Astrocyte of the spinal cord (primary cell): ENCODE measurements at regions not wholly inside any gene's neighbourhood (a gene's known extent, or its start where the extent isn't known, plus 50 kb on each side); places are given as distances from the start of the nearest gene placed in this dataset.

Experiments
- DNase-seq: peaks from one replicate; pipeline ENCODE4 v3.0.0; 2011; ENCODE audit warnings: low read depth, low spot score
- H3K4me3 ChIP-seq: 2 replicates; pipeline ENCODE4 v1.5.1; 2011; ENCODE audit warnings: low read depth, mild to moderate bottlenecking, low read length, moderate library complexity
- CTCF ChIP-seq: IDR thresholded peaks from 2 replicates; pipeline ENCODE4 v1.5.1; 2012; ENCODE audit warnings: low read depth, mild to moderate bottlenecking, low read length, inconsistent platforms
- in situ Hi-C: cut with HindIII; loops from 2 replicates; pipeline ENCODE4 v1.10.0; 2017; ENCODE audit warnings: low sequenced_read_pairs

GRCh38 chr1:56139836-56140235 is 439.5 kb downstream of the PLPP3 start:
- DNase-seq: peak; percentile 70
- in situ Hi-C loops: no loop called here
- H3K4me3 ChIP-seq: no peak overlapping the region
- no peak for TF ChIP-seq CTCF

GRCh38 chr1:56137521-56138505 is 441.6 kb downstream of the PLPP3 start:
- peak; percentile 68 for DNase-seq
- TF ChIP-seq CTCF: no peak
- no peak overlapping the region for H3K4me3 ChIP-seq
- in situ Hi-C loops: no loop called here

- H3K4me3 ChIP-seq: no peak overlapping the region
- no peak for DNase-seq
- in situ Hi-C loops: no loop called here
- no peak for TF ChIP-seq CTCF
Observed at GRCh38 chr1:56137090-56137489, 442.3 kb downstream of the PLPP3 start.

GRCh38 chr1:56135864-56136147 is 443.6 kb downstream of the PLPP3 start:
- H3K4me3 ChIP-seq: no peak overlapping the region
- no peak for DNase-seq
- in situ Hi-C loops: no loop called here
- no peak for TF ChIP-seq CTCF

- in situ Hi-C loops: no loop called here
- peak; percentile 43 for DNase-seq
- no peak overlapping the region for H3K4me3 ChIP-seq
- no peak for TF ChIP-seq CTCF
Observed at GRCh38 chr1:56135069-56135863, 444.1 kb downstream of the PLPP3 start.

GRCh38 chr1:56133522-56134472 is 445.6 kb downstream of the PLPP3 start:
- no peak for DNase-seq
- in situ Hi-C loops: no loop called here
- TF ChIP-seq CTCF: no peak
- no peak overlapping the region for H3K4me3 ChIP-seq
